Right lung (tissue), 2 donors: ENCODE measurements at regions not wholly inside any gene's neighbourhood (a gene's known extent, or its start where the extent isn't known, plus 50 kb on each side); places are given as distances from the start of the nearest gene placed in this dataset.
"Not testable (repeated sequence)": the region's sequence is repeated elsewhere in the genome, so short reads cannot be mapped to it uniquely, and the experiment has no call there.

Experiments
- DNase-seq, 2 donors: peaks; one replicate each; pipeline ENCODE4 v3.0.0-alpha.2; 2013

GRCh38 chr10:14425034-14425433 is 94.3 kb upstream of the FRMD4A start:
- DNase-seq, result no peak

GRCh38 chr10:14423111-14423744 is 92.5 kb upstream of the FRMD4A start:
- no peak for DNase-seq

GRCh38 chr10:14422431-14422830 is 91.7 kb upstream of the FRMD4A start:
- DNase-seq, result no peak

GRCh38 chr10:14421941-14422340 is 91.2 kb upstream of the FRMD4A start:
- no peak for DNase-seq

DNA sequence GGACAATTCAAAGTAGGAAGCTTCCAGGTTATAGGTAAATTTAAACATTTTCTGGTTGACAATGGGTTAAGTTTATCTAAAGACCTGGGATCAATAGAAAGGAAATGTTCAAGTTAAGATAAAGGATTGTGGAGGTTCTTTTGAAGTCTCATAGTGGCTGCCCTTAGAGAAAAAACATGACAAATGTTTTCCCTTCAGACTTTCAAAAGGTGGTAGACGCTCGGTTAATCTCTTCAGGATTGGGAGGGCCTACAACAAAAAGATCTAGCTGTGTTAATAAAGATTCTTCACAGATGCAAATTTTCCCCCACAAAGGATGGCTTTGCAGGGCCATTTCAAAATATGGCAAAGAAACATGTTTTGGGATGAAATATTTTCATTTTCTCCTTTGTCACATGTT is 86.6 kb upstream of the FRMD4A start:
- DNase-seq, result not testable (repeated sequence)

GRCh38 chr10:14416308-14416700 is 85.6 kb upstream of the FRMD4A start:
- DNase-seq, result no peak

DNA sequence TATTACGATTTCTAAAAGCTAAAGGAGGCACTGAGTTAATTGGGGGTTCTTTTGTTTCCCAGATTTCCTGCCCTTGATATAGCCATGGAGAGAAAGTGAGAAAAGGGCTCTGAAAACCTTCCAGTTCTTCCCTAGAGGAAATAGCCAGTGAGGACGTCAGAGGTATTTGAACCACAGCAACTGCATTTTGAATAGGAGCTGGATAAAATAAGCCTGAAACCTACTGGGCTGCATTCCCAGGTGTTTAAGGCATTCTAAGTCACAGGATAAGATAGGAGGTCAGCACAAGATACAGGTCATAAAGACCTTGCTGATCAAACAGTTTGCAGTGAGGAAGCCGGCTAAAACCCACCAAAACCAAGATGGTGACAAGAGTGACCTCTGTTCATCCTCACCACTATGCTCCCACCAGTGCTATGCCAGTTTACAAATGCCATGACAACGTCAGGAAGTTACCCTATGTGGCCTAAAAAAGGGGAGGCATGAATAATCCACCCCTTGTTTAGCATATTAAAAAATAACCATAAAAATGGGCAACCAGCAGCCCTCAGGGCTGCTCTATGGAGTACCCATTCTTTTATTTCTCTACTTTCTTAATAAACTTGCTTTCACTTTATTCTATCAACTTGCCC is 85.1 kb upstream of the FRMD4A start:
- DNase-seq, result no peak

- no peak for DNase-seq
These were observed 84.2 kb upstream of the FRMD4A start for GRCh38 chr10:14414901-14415300.

DNA sequence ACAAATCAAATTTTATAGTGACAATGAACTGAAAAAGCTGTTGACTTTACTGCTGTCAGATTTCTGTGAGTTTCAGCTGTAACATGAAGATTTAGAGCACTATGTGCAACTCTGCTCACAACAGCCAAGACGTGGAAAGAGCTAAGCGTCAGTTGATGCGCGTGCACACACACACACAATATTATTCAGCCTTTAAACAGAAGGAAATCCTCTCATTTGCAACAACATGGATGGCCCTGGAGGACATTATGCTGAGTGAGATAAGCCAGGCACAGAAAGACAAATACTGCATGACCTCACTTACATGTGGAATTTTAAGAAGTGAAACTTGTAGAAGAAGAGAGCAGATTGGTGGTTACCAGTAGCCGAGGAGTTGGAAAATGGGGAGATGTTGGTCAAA is 82.8 kb upstream of the FRMD4A start:
- peak in 1 of 2 donors; percentile 21 for DNase-seq

- no peak for DNase-seq
These were observed 81.9 kb upstream of the FRMD4A start for GRCh38 chr10:14412624-14413023.

- DNase-seq, result no peak
These were observed 79.2 kb upstream of the FRMD4A start for GRCh38 chr10:14409856-14410458.

DNA sequence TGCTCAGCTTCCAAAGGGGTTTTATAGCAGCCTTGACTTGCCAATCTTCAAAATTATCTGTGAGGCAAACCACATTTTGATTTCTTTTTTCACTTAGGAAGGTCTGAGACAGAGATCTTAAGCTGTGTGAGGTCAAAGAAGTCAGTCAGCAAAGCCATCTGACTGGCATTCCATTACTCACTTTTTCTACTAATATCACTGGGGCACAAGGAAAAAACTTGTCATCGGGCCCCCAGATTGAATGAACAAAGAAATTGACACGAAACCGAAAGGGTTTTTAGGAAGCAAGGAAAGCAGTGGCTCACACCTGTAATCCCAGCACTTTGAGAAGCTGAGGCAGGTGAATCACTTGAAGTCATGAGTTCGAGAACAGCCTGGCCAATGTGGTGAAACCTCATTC is 78.5 kb upstream of the FRMD4A start:
- DNase-seq, result no peak

GRCh38 chr10:14408139-14408538 is 77.4 kb upstream of the FRMD4A start:
- no peak for DNase-seq

DNA sequence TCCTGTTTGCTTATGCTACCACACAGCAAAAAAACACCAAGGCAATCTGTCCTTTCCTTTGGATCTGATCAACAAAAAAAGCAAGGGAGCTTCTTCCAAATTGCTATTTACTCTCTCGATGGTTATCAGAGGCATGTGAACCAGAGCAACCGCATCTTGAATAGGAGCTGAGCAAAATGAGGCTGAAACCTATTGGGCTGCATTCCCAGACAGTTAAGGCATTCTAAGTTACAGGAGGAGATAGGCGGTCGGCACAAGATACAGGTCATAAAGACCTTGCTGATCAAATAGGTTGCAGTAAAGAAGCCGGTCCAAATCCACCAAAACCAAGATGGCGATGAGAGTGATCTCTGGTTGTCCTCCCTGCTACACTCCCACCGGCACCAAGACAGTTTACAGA is 76.8 kb upstream of the FRMD4A start:
- no peak for DNase-seq

- no peak for DNase-seq
These were observed 74.6 kb upstream of the FRMD4A start for GRCh38 chr10:14405076-14406065.

DNA sequence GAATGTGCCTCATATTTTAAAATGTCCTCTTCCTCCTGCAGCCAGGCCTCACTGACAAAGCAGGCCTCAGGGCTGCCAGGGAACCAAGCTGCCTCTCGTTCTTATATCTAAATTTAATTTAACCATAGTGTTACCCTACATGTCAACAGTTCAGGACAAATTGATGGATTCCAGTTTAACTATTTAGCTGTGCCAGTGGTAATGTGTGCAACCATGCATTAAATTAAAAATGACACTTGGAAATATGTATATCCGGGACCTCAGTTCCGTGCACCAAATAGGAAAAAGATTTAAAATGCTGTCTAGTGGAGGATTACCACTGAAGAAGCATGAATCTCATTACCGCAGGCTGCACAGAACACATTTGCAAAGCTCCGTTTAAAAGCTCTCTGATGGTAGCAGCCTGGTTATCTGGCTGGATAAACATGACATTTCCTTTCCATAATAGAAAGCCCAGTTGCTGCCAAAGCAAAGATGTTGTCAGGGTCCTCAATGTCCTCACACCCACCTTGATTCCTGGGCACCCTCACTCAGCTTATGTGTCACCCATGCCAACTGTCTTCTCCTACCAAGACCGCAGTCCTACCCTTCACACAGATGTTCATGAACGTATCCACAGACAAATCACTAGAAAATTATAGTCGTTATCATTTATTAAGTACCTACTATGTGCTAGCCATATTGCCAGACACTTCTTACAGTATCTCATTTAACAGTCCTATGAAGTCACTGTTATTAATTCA is 73.3 kb upstream of the FRMD4A start:
- no peak for DNase-seq

DNA sequence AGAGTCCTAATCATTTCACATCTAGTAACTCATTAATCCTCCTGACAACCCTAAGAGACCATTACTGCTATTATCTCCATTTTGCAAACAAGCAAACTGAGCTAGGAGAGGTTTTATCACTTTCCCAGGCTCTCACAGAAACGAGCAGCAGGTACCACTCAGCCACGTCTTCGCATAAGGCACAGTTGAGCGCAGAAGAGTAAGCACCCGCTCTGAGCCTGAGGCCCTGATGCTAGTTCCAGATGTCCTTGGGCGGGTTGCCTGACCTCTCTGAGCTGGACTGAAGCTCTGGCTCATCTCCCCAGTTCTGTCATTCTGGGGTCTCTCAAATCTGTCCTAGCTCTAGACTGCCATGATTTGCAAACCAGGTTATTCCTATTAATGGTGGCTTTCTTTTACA is 72.6 kb upstream of the FRMD4A start:
- DNase-seq, result no peak

- DNase-seq, result no peak
These were observed 68.9 kb upstream of the FRMD4A start for GRCh38 chr10:14399641-14400040.

GRCh38 chr10:14397066-14397465 is 66.3 kb upstream of the FRMD4A start:
- DNase-seq, result peak; percentile 65 to 69

DNA sequence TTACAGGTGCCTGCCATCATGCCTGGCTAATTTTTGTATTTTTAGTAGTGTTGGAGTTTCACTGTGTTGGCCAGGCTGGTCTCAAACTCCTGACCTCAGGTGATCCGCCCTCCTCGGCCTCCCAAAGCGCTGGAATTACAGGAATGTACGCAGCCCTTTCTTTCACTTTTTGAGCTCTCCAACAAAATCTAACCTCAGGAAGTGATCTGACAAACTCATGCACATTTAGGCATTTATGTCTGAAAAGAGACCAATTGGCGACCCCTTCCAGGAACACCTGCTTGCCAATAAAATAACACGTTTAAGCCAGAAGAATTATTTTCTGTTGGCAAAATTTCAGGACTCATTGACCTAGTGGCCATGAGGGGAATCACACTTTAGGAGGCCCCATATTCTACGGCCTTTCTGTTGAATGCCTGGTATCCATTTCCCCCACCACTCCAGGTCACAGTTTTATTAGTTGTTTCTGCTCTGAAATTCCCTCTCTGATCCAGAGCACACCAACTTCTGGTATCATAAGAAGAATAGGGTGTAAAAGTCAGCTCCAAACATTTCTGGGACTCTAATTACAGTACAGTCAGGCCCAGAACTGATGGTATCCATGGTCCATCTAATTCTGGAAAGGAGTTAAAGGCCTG is 65.8 kb upstream of the FRMD4A start:
- DNase-seq, result no peak

DNA sequence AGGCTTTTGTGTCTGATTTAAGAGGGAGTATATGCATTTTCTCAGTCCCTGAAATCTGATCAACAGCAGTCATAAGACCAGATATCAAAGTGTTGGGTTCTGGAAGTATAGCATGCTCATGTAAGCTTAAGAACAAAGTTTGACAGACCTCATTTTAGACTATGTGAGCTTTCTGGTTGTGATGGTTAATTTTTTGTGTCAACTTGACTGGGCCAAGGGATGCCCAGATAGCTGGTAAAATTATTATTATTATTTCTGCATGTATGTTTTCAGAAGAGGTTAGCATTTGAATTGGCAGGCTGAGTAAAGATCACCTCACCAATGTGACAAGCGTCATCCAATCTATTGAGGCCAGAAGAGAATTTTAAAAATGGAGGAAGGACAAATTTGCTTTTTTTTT is 63.5 kb upstream of the FRMD4A start:
- DNase-seq, result no peak
